ENCODE measurements at regions not wholly inside any gene's neighbourhood (a gene's known extent, or its start where the extent isn't known, plus 50 kb on each side); places are given as distances from the start of the nearest gene placed in this dataset.

DNA sequence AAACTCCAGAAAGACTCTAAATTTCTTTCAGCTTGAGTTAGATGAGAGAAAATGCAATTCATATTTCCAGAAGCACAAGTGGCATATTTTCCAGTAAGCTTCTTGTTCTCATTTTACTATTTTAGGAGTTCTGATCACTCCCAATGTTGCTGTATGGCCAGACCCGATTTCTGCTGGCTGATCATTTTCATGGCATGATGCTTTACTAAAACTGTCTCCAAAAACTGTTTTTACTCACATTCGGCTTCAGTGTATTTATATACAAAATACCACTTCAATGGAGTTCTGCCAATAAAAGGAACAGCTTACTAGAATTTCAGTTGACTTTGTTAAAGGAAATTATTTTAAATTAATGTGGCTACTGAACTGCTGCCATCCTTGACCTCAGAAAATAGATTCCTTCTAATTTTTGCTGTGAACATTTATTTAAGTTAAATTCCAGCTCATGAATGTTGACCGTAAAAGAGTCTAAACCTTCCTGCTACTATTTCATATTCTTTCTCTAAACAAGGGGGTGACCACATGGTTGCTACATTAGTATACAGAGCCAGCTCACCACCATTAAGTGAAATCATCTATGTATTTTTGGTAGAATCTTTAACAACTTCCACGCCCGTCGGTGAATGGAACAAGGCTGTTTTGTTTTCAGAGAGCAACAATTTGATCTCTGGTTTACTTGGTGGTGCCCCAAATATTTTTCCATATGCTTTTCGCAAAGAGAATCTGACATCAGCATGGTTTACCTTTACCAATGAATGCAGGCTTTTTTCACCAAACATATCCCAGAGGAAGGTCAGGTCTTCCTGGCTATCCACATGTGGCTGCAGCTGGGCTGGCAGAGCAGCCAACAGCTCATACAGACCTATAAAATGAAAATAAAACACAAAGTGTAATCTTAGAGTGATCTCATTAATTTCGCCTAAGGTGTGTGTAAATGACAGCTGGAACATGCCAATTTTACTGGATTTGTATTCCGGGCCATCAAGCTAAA is 101.2 kb downstream of the MPP7 start:
- H3K27ac ChIP-seq, result peak overlapping the region; percentile 39 to 76 (median 58)
- intact Hi-C loops (cut with DNase I), result no loop called here
- 69 to 77% methylated on average over 9 of the region's 9 CpGs for WGBS, 2 donors
- no peak for DNase-seq
- no peaks in the 10 kb centered on the region for H3K27me3 ChIP-seq
- TF ChIP-seq EP300 (IDR thresholded peaks at IDR 0.05) (no peak), POLR2AphosphoS5 (IDR thresholded peaks at IDR 0.05) (no peak), POLR2A (IDR thresholded peaks at IDR 0.05) (no peak)
- TF ChIP-seq, protein P1, sequence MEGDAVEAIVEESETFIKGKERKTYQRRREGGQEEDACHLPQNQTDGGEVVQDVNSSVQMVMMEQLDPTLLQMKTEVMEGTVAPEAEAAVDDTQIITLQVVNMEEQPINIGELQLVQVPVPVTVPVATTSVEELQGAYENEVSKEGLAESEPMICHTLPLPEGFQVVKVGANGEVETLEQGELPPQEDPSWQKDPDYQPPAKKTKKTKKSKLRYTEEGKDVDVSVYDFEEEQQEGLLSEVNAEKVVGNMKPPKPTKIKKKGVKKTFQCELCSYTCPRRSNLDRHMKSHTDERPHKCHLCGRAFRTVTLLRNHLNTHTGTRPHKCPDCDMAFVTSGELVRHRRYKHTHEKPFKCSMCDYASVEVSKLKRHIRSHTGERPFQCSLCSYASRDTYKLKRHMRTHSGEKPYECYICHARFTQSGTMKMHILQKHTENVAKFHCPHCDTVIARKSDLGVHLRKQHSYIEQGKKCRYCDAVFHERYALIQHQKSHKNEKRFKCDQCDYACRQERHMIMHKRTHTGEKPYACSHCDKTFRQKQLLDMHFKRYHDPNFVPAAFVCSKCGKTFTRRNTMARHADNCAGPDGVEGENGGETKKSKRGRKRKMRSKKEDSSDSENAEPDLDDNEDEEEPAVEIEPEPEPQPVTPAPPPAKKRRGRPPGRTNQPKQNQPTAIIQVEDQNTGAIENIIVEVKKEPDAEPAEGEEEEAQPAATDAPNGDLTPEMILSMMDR (IDR thresholded peaks at IDR 0.05), result no peak
- H3K36me3 ChIP-seq, result no peaks in the 10 kb centered on the region
- H3K4me3 ChIP-seq, result peak overlapping the region in 1 of 4 donors; percentile 18
- no peaks in the 10 kb centered on the region for H3K9me3 ChIP-seq
- H3K4me1 ChIP-seq, result peaks cover 3 to 41% (median 32%) of the 10 kb centered on the region in 4 donors

DNA sequence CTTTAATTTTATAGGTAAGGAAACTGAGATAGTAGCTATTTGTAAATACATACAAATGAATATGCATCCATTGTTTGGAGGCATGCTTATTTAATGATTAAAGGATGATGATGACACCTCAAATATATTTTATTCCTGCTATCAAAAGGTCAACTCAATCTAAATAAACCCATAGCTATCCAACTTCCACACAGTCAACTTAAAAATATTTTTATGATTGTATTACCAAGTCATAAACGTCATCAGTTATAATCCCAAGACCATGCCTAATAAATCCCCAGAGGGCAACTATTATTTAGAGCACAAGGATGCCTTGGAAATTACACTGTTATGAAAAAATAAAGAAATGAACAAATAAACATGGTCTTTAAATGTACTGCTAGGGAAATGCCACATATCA is 102.1 kb downstream of the MPP7 start:
- WGBS, 2 donors, result 59 to 67% methylated on average over 1 of the region's 1 CpG
- no peaks in the 10 kb centered on the region for H3K36me3 ChIP-seq
- H3K27ac ChIP-seq, result peak overlapping the region in 3 of 4 donors; percentile 39 to 76 (median 65)
- no peak for DNase-seq
- no peak overlapping the region for H3K4me3 ChIP-seq
- peaks cover 3 to 41% (median 32%) of the 10 kb centered on the region in 4 donors for H3K4me1 ChIP-seq
- intact Hi-C loops (cut with DNase I), result no loop called here
- TF ChIP-seq POLR2A (IDR thresholded peaks at IDR 0.05) (no peak), POLR2AphosphoS5 (IDR thresholded peaks at IDR 0.05) (no peak), EP300 (IDR thresholded peaks at IDR 0.05) (no peak)
- TF ChIP-seq, protein P1 (IDR thresholded peaks at IDR 0.05), result no peak
- no peaks in the 10 kb centered on the region for H3K9me3 ChIP-seq
- H3K27me3 ChIP-seq, result no peaks in the 10 kb centered on the region

DNA sequence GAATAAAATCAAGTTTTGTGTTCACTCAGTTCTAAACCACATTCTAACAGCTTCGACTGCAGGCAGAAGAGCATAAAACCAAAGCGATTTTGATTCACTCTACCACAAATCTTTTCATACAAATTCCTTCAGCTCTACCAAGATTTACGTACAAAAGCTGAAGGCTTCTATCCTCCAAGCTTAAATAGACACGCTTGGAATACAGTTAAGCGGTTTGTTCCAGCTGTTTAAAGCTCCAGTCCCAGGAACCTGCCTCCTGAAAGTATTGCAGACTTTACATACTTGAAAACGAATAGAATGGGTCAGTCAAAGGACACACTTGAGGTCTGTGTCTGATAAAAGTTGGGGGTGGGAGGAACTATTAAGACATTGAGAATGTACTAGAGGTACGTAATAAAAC is 102.9 kb downstream of the MPP7 start:
- Histone ChIP-seq H3K4me3 (no peak overlapping the region), H3K27me3 (no peaks in the 10 kb centered on the region), H3K36me3 (no peaks in the 10 kb centered on the region), H3K27ac (peak overlapping the region in 2 of 4 donors; percentile 65 to 76), H3K9me3 (no peaks in the 10 kb centered on the region), H3K4me1 (peaks cover 3 to 41% (median 32%) of the 10 kb centered on the region in 4 donors)
- no peak for TF ChIP-seq POLR2A (IDR thresholded peaks at IDR 0.05)
- TF ChIP-seq EP300 (IDR thresholded peaks at IDR 0.05), result no peak
- 84 to 91% methylated on average over 7 of the region's 7 CpGs for WGBS, 2 donors
- intact Hi-C loops (cut with DNase I), result no loop called here
- DNase-seq, result no peak

DNA sequence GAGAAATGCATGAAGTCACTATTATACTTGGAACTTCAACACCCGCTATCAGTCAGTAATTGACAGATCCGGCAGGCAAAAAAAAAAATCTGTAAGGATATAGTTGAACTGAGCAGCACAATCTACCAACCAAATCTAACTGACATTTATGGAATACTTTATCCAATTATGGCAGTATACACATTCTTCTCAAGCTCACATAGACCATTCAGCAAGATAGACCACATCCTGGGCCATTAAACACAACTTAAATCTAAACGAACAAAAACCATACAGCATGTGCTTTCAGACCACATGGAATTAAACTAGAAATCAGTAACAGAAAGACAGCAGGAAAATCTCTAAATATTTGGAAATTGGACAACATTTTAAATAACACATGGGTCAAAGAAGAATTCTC is 112.7 kb downstream of the MPP7 start:
- no peaks in the 10 kb centered on the region for H3K9me3 ChIP-seq
- DNase-seq, result no peak
- intact Hi-C loops (cut with DNase I), result no loop called here
- no peak overlapping the region for H3K4me3 ChIP-seq
- H3K36me3 ChIP-seq, result no peaks in the 10 kb centered on the region
- H3K4me1 ChIP-seq, result peaks cover 0 to 7% (median 0%) of the 10 kb centered on the region in 4 donors
- H3K27me3 ChIP-seq, result no peaks in the 10 kb centered on the region
- WGBS, 2 donors, result 77 to 81% methylated on average over 3 of the region's 3 CpGs
- H3K27ac ChIP-seq, result no peak overlapping the region
- no peak for TF ChIP-seq EP300 (IDR thresholded peaks at IDR 0.05)
- TF ChIP-seq POLR2A (IDR thresholded peaks at IDR 0.05), result no peak
- TF ChIP-seq POLR2AphosphoS5 (IDR thresholded peaks at IDR 0.05), result no peak
- TF ChIP-seq, protein P1 (IDR thresholded peaks at IDR 0.05), result no peak

DNA sequence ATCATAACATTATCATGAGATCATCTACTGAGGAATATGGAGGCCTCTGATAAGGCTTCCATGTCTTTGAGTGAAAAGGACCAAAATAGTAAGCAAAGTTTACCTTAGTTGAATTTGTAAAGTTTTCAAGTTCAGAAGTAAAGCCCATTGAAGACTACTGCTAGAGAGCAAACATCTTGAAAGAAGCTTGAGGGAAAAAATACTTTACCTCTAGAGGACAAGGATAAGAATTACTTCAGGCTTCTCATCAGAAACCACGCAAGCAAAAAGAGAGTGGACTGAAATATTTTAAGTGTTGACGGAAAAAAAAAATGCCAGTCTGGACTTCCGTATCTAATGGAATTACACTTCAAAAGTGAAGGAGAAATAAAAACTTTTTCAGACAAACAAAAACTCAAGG is 114.3 kb downstream of the MPP7 start:
- Histone ChIP-seq H3K4me1 (peaks cover 0 to 9% (median 1%) of the 10 kb centered on the region in 4 donors), H3K4me3 (no peak overlapping the region), H3K9me3 (no peaks in the 10 kb centered on the region), H3K27me3 (no peaks in the 10 kb centered on the region), H3K36me3 (no peaks in the 10 kb centered on the region), H3K27ac (no peak overlapping the region)
- TF ChIP-seq POLR2AphosphoS5 (IDR thresholded peaks at IDR 0.05) (no peak), EP300 (IDR thresholded peaks at IDR 0.05) (no peak), POLR2A (IDR thresholded peaks at IDR 0.05) (no peak)
- TF ChIP-seq, protein P1 (IDR thresholded peaks at IDR 0.05), result no peak
- no peak for DNase-seq
- intact Hi-C loops (cut with DNase I), result no loop called here
- 94 to 95% methylated on average over 3 of the region's 3 CpGs for WGBS, 2 donors
